ENCODE measurements at regions not wholly inside any gene's neighbourhood (a gene's known extent, or its start where the extent isn't known, plus 50 kb on each side); places are given as distances from the start of the nearest gene placed in this dataset.

GRCh38 chr12:127636882-127637281 is 630.1 kb upstream of the TMEM132C start:
- Histone ChIP-seq H3K4me1 (ENCODE audit: control insufficient read depth, insufficient read depth, low read length) (no peaks in the 10 kb centered on the region), H3K4me3 (ENCODE audit: low read depth, low read length) (no peak overlapping the region), H3K27me3 (ENCODE audit: control insufficient read depth, insufficient read depth, low read length) (no peaks in the 10 kb centered on the region), H3K36me3 (ENCODE audit: control insufficient read depth, insufficient read depth, low read length) (no peaks in the 10 kb centered on the region), H3K27ac (ENCODE audit: low read depth, low read length) (no peak overlapping the region), H3K9me3 (ENCODE audit: control insufficient read depth, insufficient read depth, low read length) (no peaks in the 10 kb centered on the region)
- no CpG with 5 or more reads among the region's 2 CpGs for WGBS (ENCODE audit: insufficient coverage)
- DNase-seq (ENCODE audit: low read depth in 4 of 6, low spot score in 6 of 6): peak in 1 of 6 donors; percentile 65

DNA sequence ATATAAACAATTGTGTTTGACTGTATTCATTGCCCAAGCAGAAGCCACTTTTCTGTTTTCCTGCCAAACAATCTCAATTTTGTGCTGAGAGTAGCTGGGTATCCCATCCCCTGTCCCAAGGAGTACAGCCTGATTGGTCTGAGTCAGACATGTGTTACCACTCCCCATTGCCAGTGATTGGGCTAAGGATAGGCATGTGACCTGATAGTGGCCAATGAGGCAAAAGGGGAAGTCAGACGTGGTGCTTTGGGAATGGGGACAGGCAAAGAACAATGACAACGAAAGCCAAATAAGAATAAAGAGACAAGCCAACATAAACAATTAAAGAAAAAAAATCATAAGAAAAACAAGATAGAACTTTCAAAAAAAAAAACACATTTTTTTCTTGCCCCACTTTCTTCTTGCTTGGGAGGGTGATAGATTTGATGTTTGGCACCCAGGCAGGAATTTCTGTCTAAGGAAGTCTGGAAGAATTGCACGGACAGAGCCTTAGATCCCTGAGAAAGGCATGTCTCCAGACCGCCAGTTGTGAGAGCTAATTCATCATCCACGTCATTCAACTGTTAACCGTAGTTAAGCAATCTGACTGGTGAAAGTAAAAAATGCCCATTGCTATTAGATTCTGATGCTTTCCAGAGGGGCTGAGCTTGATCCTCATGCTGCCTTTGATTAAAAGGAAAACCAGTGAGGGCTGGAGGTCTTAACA is 626.6 kb upstream of the TMEM132C start:
- H3K27ac ChIP-seq (ENCODE audit: low read depth, low read length): no peak overlapping the region
- DNase-seq (ENCODE audit: low read depth in 4 of 6, low spot score in 6 of 6): no peak
- H3K9me3 ChIP-seq (ENCODE audit: control insufficient read depth, insufficient read depth, low read length): no peaks in the 10 kb centered on the region
- no peaks in the 10 kb centered on the region for H3K27me3 ChIP-seq (ENCODE audit: control insufficient read depth, insufficient read depth, low read length)
- no peak overlapping the region for H3K4me3 ChIP-seq (ENCODE audit: low read depth, low read length)
- no CpG with 5 or more reads among the region's 6 CpGs for WGBS (ENCODE audit: insufficient coverage)
- no peaks in the 10 kb centered on the region for H3K4me1 ChIP-seq (ENCODE audit: control insufficient read depth, insufficient read depth, low read length)
- no peaks in the 10 kb centered on the region for H3K36me3 ChIP-seq (ENCODE audit: control insufficient read depth, insufficient read depth, low read length)

DNA sequence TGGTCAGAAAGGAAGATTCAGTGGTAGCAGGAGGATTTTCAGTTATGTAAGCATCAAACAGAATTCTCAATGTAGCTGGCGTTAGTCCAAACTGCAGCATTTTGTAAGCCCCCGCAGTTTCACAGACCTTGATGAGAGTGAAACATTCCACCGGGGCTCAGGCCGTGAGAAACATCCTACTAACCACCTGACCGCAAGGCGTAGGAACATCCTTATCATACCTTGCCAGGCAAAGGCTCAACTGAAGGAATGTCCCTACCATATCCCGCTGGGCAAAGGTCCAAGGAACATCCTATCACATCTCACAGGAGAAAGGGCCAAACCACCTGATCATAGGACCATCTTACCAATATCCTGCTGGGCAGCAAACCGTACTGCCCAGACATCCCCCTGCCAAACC is 624.8 kb upstream of the TMEM132C start:
- DNase-seq (ENCODE audit: low read depth in 4 of 6, low spot score in 6 of 6): no peak
- no peaks in the 10 kb centered on the region for H3K27me3 ChIP-seq (ENCODE audit: control insufficient read depth, insufficient read depth, low read length)

DNA sequence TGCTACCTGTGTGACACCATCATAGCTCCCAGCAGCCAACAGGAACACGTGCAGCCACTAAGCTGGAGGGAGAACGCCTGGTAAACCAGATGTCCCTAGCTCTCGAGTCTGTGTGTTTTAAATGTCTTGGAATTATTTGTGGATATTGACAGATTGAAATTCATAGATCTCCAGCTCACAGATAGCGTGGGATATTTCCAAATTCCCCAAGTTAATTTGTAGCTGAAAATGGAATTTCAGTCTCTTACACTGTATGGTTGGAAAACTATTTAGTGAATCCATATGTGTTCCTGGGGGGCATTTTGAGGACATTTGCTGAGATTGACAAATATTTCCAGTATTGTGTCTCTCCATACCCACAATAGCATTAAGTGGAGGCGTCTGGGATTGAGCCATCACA is 618.6 kb upstream of the TMEM132C start:
- H3K27me3 ChIP-seq (ENCODE audit: control insufficient read depth, insufficient read depth, low read length): no peaks in the 10 kb centered on the region
- H3K4me3 ChIP-seq (ENCODE audit: low read depth, low read length): no peak overlapping the region
- no peaks in the 10 kb centered on the region for H3K4me1 ChIP-seq (ENCODE audit: control insufficient read depth, insufficient read depth, low read length)
- no peaks in the 10 kb centered on the region for H3K36me3 ChIP-seq (ENCODE audit: control insufficient read depth, insufficient read depth, low read length)
- DNase-seq (ENCODE audit: low read depth in 4 of 6, low spot score in 6 of 6): peak in 1 of 6 donors; percentile 60
- no peak overlapping the region for H3K27ac ChIP-seq (ENCODE audit: low read depth, low read length)
- no peaks in the 10 kb centered on the region for H3K9me3 ChIP-seq (ENCODE audit: control insufficient read depth, insufficient read depth, low read length)
- 71% methylated on average over 3 of the region's 5 CpGs for WGBS (ENCODE audit: insufficient coverage)

More for the DNA sequence above, 624.8 kb upstream of the TMEM132C start:
- Histone ChIP-seq H3K27ac (ENCODE audit: low read depth, low read length) (no peak overlapping the region), H3K4me1 (ENCODE audit: control insufficient read depth, insufficient read depth, low read length) (no peaks in the 10 kb centered on the region), H3K36me3 (ENCODE audit: control insufficient read depth, insufficient read depth, low read length) (no peaks in the 10 kb centered on the region), H3K9me3 (ENCODE audit: control insufficient read depth, insufficient read depth, low read length) (no peaks in the 10 kb centered on the region), H3K4me3 (ENCODE audit: low read depth, low read length) (no peak overlapping the region)
- WGBS (ENCODE audit: insufficient coverage): 95% methylated on average over 8 of the region's 8 CpGs

GRCh38 chr12:127649961-127650360 is 617.0 kb upstream of the TMEM132C start:
- Histone ChIP-seq H3K9me3 (ENCODE audit: control insufficient read depth, insufficient read depth, low read length) (no peaks in the 10 kb centered on the region), H3K27me3 (ENCODE audit: control insufficient read depth, insufficient read depth, low read length) (no peaks in the 10 kb centered on the region), H3K36me3 (ENCODE audit: control insufficient read depth, insufficient read depth, low read length) (no peaks in the 10 kb centered on the region), H3K27ac (ENCODE audit: low read depth, low read length) (no peak overlapping the region), H3K4me1 (ENCODE audit: control insufficient read depth, insufficient read depth, low read length) (no peaks in the 10 kb centered on the region), H3K4me3 (ENCODE audit: low read depth, low read length) (no peak overlapping the region)
- no CpG with 5 or more reads among the region's 2 CpGs for WGBS (ENCODE audit: insufficient coverage)
- DNase-seq (ENCODE audit: low read depth in 4 of 6, low spot score in 6 of 6): peak in 1 of 6 donors; percentile 32

- WGBS (ENCODE audit: insufficient coverage): 84% methylated on average over 3 of the region's 5 CpGs
- Histone ChIP-seq H3K4me3 (ENCODE audit: low read depth, low read length) (no peak overlapping the region), H3K36me3 (ENCODE audit: control insufficient read depth, insufficient read depth, low read length) (no peaks in the 10 kb centered on the region), H3K27me3 (ENCODE audit: control insufficient read depth, insufficient read depth, low read length) (no peaks in the 10 kb centered on the region), H3K27ac (ENCODE audit: low read depth, low read length) (no peak overlapping the region), H3K4me1 (ENCODE audit: control insufficient read depth, insufficient read depth, low read length) (no peaks in the 10 kb centered on the region), H3K9me3 (ENCODE audit: control insufficient read depth, insufficient read depth, low read length) (no peaks in the 10 kb centered on the region)
- DNase-seq (ENCODE audit: low read depth in 4 of 6, low spot score in 6 of 6): no peak
These were observed 616.3 kb upstream of the TMEM132C start for GRCh38 chr12:127650626-127651025.

DNA sequence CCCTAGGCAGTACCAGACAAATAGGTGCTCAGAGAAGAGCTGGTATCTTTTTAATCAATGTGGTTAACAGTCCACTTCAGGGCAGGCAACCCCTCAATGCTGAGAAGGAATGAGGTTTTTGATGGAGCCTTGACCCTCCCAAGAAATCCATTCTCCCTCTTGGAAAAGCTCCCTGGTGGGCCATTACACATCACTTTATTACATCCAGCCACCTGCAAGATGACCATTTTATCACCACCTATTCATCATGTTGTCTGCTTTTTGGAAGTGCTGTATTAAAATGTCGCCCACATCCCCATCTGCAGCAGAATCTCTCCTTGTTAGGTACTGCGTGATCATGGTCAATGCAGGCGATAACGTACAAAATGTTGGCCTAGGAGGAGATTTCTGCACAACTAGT is 614.7 kb upstream of the TMEM132C start:
- Histone ChIP-seq H3K4me3 (ENCODE audit: low read depth, low read length) (no peak overlapping the region), H3K36me3 (ENCODE audit: control insufficient read depth, insufficient read depth, low read length) (no peaks in the 10 kb centered on the region), H3K4me1 (ENCODE audit: control insufficient read depth, insufficient read depth, low read length) (no peaks in the 10 kb centered on the region), H3K9me3 (ENCODE audit: control insufficient read depth, insufficient read depth, low read length) (no peaks in the 10 kb centered on the region), H3K27ac (ENCODE audit: low read depth, low read length) (no peak overlapping the region), H3K27me3 (ENCODE audit: control insufficient read depth, insufficient read depth, low read length) (no peaks in the 10 kb centered on the region)
- peak in 1 of 6 donors; percentile 26 for DNase-seq (ENCODE audit: low read depth in 4 of 6, low spot score in 6 of 6)
- WGBS (ENCODE audit: insufficient coverage): 80% methylated on average over 2 of the region's 4 CpGs

DNA sequence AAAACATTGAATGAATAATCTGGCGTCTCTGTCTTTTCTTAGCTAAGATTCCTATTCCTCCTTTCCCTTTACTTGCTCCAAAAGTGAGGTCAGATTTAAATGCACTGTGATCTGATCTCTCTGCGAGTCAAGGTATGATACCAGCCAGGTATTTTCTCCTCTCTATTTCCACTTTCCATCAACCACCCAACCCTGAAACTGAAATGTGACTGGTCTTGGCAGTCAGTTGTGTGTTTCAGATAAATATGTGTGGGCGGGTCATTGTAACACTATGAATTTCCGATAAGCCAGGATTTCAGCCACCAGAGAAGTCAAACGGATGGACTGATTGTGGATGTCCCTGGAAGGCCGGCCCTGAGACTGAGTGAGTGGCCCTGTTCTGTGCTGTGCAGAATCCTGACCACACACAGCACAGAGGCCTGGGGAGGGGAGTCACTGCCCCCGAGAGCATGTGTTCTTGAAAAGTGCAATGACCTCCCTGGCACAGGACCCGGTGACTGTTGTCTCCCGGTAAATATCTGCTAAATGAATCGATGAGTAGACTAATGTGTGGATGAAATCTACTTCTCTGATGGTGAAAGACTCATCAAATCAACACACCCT is 612.5 kb upstream of the TMEM132C start:
- no peaks in the 10 kb centered on the region for H3K27me3 ChIP-seq (ENCODE audit: control insufficient read depth, insufficient read depth, low read length)
- no peaks in the 10 kb centered on the region for H3K36me3 ChIP-seq (ENCODE audit: control insufficient read depth, insufficient read depth, low read length)
- no peak overlapping the region for H3K4me3 ChIP-seq (ENCODE audit: low read depth, low read length)
- no peaks in the 10 kb centered on the region for H3K9me3 ChIP-seq (ENCODE audit: control insufficient read depth, insufficient read depth, low read length)
- no peak for DNase-seq (ENCODE audit: low read depth in 4 of 6, low spot score in 6 of 6)
- 99% methylated on average over 8 of the region's 10 CpGs for WGBS (ENCODE audit: insufficient coverage)
- no peaks in the 10 kb centered on the region for H3K4me1 ChIP-seq (ENCODE audit: control insufficient read depth, insufficient read depth, low read length)
- H3K27ac ChIP-seq (ENCODE audit: low read depth, low read length): no peak overlapping the region

DNA sequence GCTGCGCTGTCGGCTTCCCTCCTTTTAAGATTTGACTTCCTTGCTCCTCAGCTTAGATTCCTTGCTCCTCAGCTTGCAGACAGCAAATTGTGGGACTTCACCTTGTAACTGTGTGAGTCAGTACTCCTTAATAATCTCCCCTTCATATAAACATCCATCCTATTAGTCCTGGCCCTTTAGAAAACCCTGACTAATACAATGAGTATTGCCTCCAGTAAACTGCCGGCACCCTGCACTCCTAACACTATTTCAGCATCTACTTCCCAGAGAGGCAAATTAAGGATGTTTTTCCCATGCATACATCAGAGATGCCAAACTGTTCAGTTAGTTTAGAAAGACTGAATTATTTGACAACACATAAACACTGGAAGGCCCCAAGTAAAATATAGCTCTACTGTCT is 611.3 kb upstream of the TMEM132C start:
- Histone ChIP-seq H3K4me1 (ENCODE audit: control insufficient read depth, insufficient read depth, low read length) (no peaks in the 10 kb centered on the region), H3K27me3 (ENCODE audit: control insufficient read depth, insufficient read depth, low read length) (no peaks in the 10 kb centered on the region), H3K4me3 (ENCODE audit: low read depth, low read length) (no peak overlapping the region), H3K36me3 (ENCODE audit: control insufficient read depth, insufficient read depth, low read length) (no peaks in the 10 kb centered on the region), H3K9me3 (ENCODE audit: control insufficient read depth, insufficient read depth, low read length) (no peaks in the 10 kb centered on the region), H3K27ac (ENCODE audit: low read depth, low read length) (no peak overlapping the region)
- 100% methylated on average over 2 of the region's 3 CpGs for WGBS (ENCODE audit: insufficient coverage)
- DNase-seq (ENCODE audit: low read depth in 4 of 6, low spot score in 6 of 6): no peak

DNA sequence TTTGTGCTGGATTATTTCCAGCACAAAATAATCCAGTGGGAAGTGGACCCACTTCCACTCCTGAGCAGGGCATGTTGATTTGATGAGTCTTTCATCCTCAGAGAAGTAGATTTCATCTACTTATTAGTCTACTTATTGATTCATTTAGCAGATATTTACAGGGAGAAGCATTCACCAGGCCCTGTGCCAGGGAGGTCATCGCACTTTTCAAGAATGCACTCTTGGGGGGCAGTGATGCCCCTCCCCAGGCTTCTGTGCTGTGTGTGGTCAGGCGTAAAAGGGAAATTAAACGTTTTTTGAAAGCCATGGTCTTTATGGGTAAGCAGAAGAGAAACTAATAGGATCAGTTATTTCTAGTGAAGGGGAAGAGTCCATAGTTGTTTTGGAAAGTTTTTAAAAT is 610.7 kb upstream of the TMEM132C start:
- no peak for DNase-seq (ENCODE audit: low read depth in 4 of 6, low spot score in 6 of 6)
- Histone ChIP-seq H3K9me3 (ENCODE audit: control insufficient read depth, insufficient read depth, low read length) (no peaks in the 10 kb centered on the region), H3K27me3 (ENCODE audit: control insufficient read depth, insufficient read depth, low read length) (no peaks in the 10 kb centered on the region), H3K4me3 (ENCODE audit: low read depth, low read length) (no peak overlapping the region), H3K27ac (ENCODE audit: low read depth, low read length) (no peak overlapping the region), H3K36me3 (ENCODE audit: control insufficient read depth, insufficient read depth, low read length) (no peaks in the 10 kb centered on the region), H3K4me1 (ENCODE audit: control insufficient read depth, insufficient read depth, low read length) (no peaks in the 10 kb centered on the region)
- WGBS (ENCODE audit: insufficient coverage): 71% methylated on average over 3 of the region's 3 CpGs

Data from spinal cord (tissue), 9 donors.